ENCODE measurements at regions not wholly inside any gene's neighbourhood (a gene's known extent, or its start where the extent isn't known, plus 50 kb on each side); places are given as distances from the start of the nearest gene placed in this dataset.
"Not testable (repeated sequence)": the region's sequence is repeated elsewhere in the genome, so short reads cannot be mapped to it uniquely, and the experiment has no call there.

DNA sequence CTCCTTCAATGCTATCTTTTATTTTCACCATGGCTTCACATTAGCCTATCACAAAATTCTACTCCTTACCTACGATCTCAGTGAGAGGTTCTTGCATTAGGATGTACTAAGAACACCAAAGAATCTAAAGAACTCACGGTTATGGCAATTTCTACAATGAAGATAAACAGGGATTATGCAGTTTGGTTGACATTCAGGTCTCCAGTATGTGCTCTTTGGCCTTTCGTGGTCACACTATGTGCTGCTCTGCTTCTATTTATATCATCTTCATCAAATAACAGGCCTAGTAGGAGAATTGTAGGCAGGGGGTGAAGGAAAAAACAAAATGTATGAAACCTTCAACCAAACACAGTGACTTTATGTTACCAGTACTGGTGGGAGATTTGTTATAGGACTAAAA is 194.0 kb upstream of the SAMSN1 start:
- Histone ChIP-seq H3K4me3 (replicated peaks in 1 of 4; ENCODE audit: control extremely low read depth in 1 of 4, insufficient read depth in 1 of 4, low read depth in 3 of 4, low read length in 4 of 4) (no peak overlapping the region), H3K79me2 (ENCODE audit: control insufficient read depth, insufficient read depth, low read length) (no peaks in the 10 kb centered on the region), H3K9ac (ENCODE audit: insufficient read depth, low read length) (no peak overlapping the region), H4K20me1 (ENCODE audit: control insufficient read depth, extremely low read depth, insufficient read depth, low read length) (no peaks in the 10 kb centered on the region), H3K27ac (ENCODE audit: insufficient read depth, low read length) (no peak overlapping the region), H3K4me1 (ENCODE audit: control insufficient read depth, extremely low read depth, insufficient read depth, low read length) (no peaks in the 10 kb centered on the region), H3K36me3 (ENCODE audit: control insufficient read depth, insufficient read depth, low read length) (no peaks in the 10 kb centered on the region), H3K4me2 (ENCODE audit: extremely low read depth, insufficient read depth, low read length) (no peak overlapping the region), H2AFZ (ENCODE audit: low read length) (no peak overlapping the region), H3K9me3 (ENCODE audit: control insufficient read depth, insufficient read depth, low read depth, low read length) (no peaks in the 10 kb centered on the region), H3K27me3 (ENCODE audit: control insufficient read depth, insufficient read depth, low read length) (no peaks in the 10 kb centered on the region)
- DNase-seq (ENCODE audit: low read depth in 2 of 2) = no peak
- no peak for TF ChIP-seq EZH2 (IDR thresholded peaks at IDR 0.05; ENCODE audit: low read length, missing control alignments)
- TF ChIP-seq, protein P1, sequence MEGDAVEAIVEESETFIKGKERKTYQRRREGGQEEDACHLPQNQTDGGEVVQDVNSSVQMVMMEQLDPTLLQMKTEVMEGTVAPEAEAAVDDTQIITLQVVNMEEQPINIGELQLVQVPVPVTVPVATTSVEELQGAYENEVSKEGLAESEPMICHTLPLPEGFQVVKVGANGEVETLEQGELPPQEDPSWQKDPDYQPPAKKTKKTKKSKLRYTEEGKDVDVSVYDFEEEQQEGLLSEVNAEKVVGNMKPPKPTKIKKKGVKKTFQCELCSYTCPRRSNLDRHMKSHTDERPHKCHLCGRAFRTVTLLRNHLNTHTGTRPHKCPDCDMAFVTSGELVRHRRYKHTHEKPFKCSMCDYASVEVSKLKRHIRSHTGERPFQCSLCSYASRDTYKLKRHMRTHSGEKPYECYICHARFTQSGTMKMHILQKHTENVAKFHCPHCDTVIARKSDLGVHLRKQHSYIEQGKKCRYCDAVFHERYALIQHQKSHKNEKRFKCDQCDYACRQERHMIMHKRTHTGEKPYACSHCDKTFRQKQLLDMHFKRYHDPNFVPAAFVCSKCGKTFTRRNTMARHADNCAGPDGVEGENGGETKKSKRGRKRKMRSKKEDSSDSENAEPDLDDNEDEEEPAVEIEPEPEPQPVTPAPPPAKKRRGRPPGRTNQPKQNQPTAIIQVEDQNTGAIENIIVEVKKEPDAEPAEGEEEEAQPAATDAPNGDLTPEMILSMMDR (conservative IDR thresholded peaks at IDR 0.05 in 1 of 2, IDR thresholded peaks at IDR 0.05 in 1 of 2; ENCODE audit: low read depth in 1 of 2, low read length in 2 of 2) = no peak

DNA sequence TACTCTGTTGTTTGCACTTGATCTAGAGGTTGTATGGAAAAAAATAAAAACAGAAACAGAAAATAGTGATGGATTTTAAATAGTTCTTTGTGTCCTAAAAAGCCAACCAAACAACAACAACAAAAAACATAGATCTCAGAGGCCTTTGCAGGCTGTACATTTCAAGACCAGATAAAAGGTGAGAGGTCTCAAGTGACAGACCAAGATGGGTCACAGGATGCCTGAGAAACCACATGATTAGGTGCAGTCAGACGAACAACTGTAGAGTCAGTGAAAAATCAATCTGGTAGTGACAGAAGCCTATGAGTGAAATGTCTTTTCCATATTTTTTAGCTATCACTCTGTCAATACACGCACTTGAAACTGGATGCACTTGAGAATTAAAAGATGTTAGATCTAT is 193.5 kb upstream of the SAMSN1 start:
- Histone ChIP-seq H3K9me3 (ENCODE audit: control insufficient read depth, insufficient read depth, low read depth, low read length) (no peaks in the 10 kb centered on the region), H2AFZ (ENCODE audit: low read length) (no peak overlapping the region), H3K9ac (ENCODE audit: insufficient read depth, low read length) (no peak overlapping the region), H3K27me3 (ENCODE audit: control insufficient read depth, insufficient read depth, low read length) (no peaks in the 10 kb centered on the region), H3K27ac (ENCODE audit: insufficient read depth, low read length) (no peak overlapping the region), H3K36me3 (ENCODE audit: control insufficient read depth, insufficient read depth, low read length) (no peaks in the 10 kb centered on the region), H4K20me1 (ENCODE audit: control insufficient read depth, extremely low read depth, insufficient read depth, low read length) (no peaks in the 10 kb centered on the region), H3K4me2 (ENCODE audit: extremely low read depth, insufficient read depth, low read length) (no peak overlapping the region), H3K79me2 (ENCODE audit: control insufficient read depth, insufficient read depth, low read length) (no peaks in the 10 kb centered on the region), H3K4me3 (replicated peaks in 1 of 4; ENCODE audit: control extremely low read depth in 1 of 4, insufficient read depth in 1 of 4, low read depth in 3 of 4, low read length in 4 of 4) (no peak overlapping the region), H3K4me1 (ENCODE audit: control insufficient read depth, extremely low read depth, insufficient read depth, low read length) (no peaks in the 10 kb centered on the region)
- DNase-seq (ENCODE audit: low read depth in 2 of 2) = no peak
- TF ChIP-seq, protein P1 (conservative IDR thresholded peaks at IDR 0.05 in 1 of 2, IDR thresholded peaks at IDR 0.05 in 1 of 2; ENCODE audit: low read depth in 1 of 2, low read length in 2 of 2) = no peak
- no peak for TF ChIP-seq EZH2 (IDR thresholded peaks at IDR 0.05; ENCODE audit: low read length, missing control alignments)

DNA sequence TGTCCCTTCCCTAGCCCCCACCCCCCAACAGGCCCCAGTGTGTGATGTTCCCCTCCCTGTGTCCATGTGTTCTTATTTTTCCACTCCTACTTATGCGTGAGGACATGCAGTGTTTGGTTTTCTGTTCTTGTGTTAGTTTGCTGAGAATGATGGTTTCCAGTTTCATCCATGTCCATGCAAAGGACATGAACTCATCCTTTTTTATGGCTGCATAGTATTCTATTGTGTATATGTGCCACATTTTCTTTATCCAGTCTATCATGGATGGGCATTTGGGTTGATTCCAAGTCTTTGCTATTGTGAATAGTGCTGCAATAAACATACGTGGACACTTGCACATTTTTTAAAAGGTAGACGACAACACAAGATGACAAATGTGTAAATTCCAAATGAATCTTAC is 192.5 kb upstream of the SAMSN1 start:
- not testable (repeated sequence) for H3K4me3 ChIP-seq (replicated peaks in 1 of 4; ENCODE audit: control extremely low read depth in 1 of 4, insufficient read depth in 1 of 4, low read depth in 3 of 4, low read length in 4 of 4); H3K27me3 ChIP-seq (ENCODE audit: control insufficient read depth, insufficient read depth, low read length); H3K4me2 ChIP-seq (ENCODE audit: extremely low read depth, insufficient read depth, low read length); H3K4me1 ChIP-seq (ENCODE audit: control insufficient read depth, extremely low read depth, insufficient read depth, low read length); H3K27ac ChIP-seq (ENCODE audit: insufficient read depth, low read length); H3K36me3 ChIP-seq (ENCODE audit: control insufficient read depth, insufficient read depth, low read length); H3K79me2 ChIP-seq (ENCODE audit: control insufficient read depth, insufficient read depth, low read length); H3K9ac ChIP-seq (ENCODE audit: insufficient read depth, low read length); H4K20me1 ChIP-seq (ENCODE audit: control insufficient read depth, extremely low read depth, insufficient read depth, low read length); DNase-seq (ENCODE audit: low read depth in 2 of 2); H2AFZ ChIP-seq (ENCODE audit: low read length); H3K9me3 ChIP-seq (ENCODE audit: control insufficient read depth, insufficient read depth, low read depth, low read length)

DNA sequence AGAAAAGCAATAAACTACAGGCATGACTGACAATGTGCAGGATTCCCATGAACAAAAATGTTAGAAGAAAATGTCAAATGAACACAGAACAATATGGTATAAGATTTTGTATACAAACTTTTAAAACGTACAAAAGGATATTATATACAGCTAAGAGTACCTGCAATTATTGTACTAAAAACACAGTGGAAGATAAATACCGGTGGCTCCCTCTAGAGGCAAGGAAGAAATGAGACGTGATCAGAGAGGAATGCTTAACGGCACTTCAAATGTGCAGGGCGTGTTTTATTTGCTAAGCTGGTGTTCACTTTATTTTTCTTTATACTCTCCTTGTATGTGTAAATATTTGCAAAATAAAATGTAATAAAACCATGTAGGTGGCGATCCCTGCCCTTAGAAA is 191.8 kb upstream of the SAMSN1 start:
- no peaks in the 10 kb centered on the region for H3K4me1 ChIP-seq (ENCODE audit: control insufficient read depth, extremely low read depth, insufficient read depth, low read length)
- H2AFZ ChIP-seq (ENCODE audit: low read length) = no peak overlapping the region
- H3K27ac ChIP-seq (ENCODE audit: insufficient read depth, low read length) = no peak overlapping the region
- no peaks in the 10 kb centered on the region for H3K79me2 ChIP-seq (ENCODE audit: control insufficient read depth, insufficient read depth, low read length)
- no peak overlapping the region for H3K9ac ChIP-seq (ENCODE audit: insufficient read depth, low read length)
- H3K4me2 ChIP-seq (ENCODE audit: extremely low read depth, insufficient read depth, low read length) = no peak overlapping the region
- H3K36me3 ChIP-seq (ENCODE audit: control insufficient read depth, insufficient read depth, low read length) = no peaks in the 10 kb centered on the region
- TF ChIP-seq EZH2 (IDR thresholded peaks at IDR 0.05; ENCODE audit: low read length, missing control alignments) = no peak
- TF ChIP-seq, protein P1 (conservative IDR thresholded peaks at IDR 0.05 in 1 of 2, IDR thresholded peaks at IDR 0.05 in 1 of 2; ENCODE audit: low read depth in 1 of 2, low read length in 2 of 2) = peak; percentile 22 to 45
- DNase-seq (ENCODE audit: low read depth in 2 of 2) = peak in 1 of 2 donors; percentile 19
- H3K9me3 ChIP-seq (ENCODE audit: control insufficient read depth, insufficient read depth, low read depth, low read length) = no peaks in the 10 kb centered on the region
- H3K4me3 ChIP-seq (replicated peaks in 1 of 4; ENCODE audit: control extremely low read depth in 1 of 4, insufficient read depth in 1 of 4, low read depth in 3 of 4, low read length in 4 of 4) = no peak overlapping the region
- H4K20me1 ChIP-seq (ENCODE audit: control insufficient read depth, extremely low read depth, insufficient read depth, low read length) = no peaks in the 10 kb centered on the region
- H3K27me3 ChIP-seq (ENCODE audit: control insufficient read depth, insufficient read depth, low read length) = no peaks in the 10 kb centered on the region

Data from fibroblast of lung (primary cell).